Heart right ventricle (tissue), 16 donors: ENCODE measurements at regions not wholly inside any gene's neighbourhood (a gene's known extent, or its start where the extent isn't known, plus 50 kb on each side); places are given as distances from the start of the nearest gene placed in this dataset.
A peak's percentile ranks its signal among the peaks of the same experiment; 100 is the strongest.

ENCODE experiments used
- ATAC-seq, 8 donors: fragments of 200-7000 bp; cut with Tn5 transposase; one replicate each; pipeline ENCODE4 v1.9.1; 2020; ENCODE audit warnings: mild to moderate bottlenecking in 8 of 8, moderate library complexity in 8 of 8, moderate number of reproducible peaks in 1 of 8
- DNase-seq, 2 donors: peaks; one replicate each; pipeline ENCODE4 v3.0.0-alpha.2; 2020
- H3K27ac ChIP-seq, 10 donors: fragments of 200-600 bp; sonication (generic) in 2 of 10; one replicate each; pipeline versions ENCODE4 v1.5.0 to v1.8.0; 2020 to 2022; ENCODE audit warnings: mild to moderate bottlenecking in 3 of 10
- H3K27me3 ChIP-seq, 7 donors: fragments of 200-600 bp; one replicate each; pipeline ENCODE4 v1.8.0; 2021 to 2022; ENCODE audit warnings: mild to moderate bottlenecking in 2 of 7
- H3K36me3 ChIP-seq, 9 donors: fragments of 200-600 bp; sonication (generic) in 1 of 9; one replicate each; pipeline versions ENCODE4 v1.5.0 to v1.8.0; 2020 to 2022; ENCODE audit warnings: mild to moderate bottlenecking in 2 of 9
- H3K4me1 ChIP-seq, 9 donors: fragments of 200-600 bp; sonication (generic) in 1 of 9; one replicate each; pipeline versions ENCODE4 v1.5.0 to v1.8.0; 2020 to 2022; ENCODE audit warnings: mild to moderate bottlenecking in 4 of 9
- H3K4me3 ChIP-seq, 10 donors: fragments of 200-600 bp; sonication (generic) in 2 of 10; one replicate each; pipeline versions ENCODE4 v1.5.0 to v1.8.0; 2020 to 2022; ENCODE audit warnings: mild to moderate bottlenecking in 7 of 10, moderate library complexity in 2 of 10
- H3K9me3 ChIP-seq, 11 donors: fragments of 200-600 bp in 10 of 11; sonication (generic) in 2 of 11; one replicate each; pipeline versions ENCODE4 v1.5.0 to v1.8.0; 2013 to 2022; ENCODE audit warnings: mild to moderate bottlenecking in 2 of 11, control low read depth in 1 of 11, moderate library complexity in 1 of 11
- WGBS, 2 donors: extraction: QIAGEN DNeasy Blood & Tissue Kit; methylation state at CpG; one replicate each; pipeline ENCODE4 v1.1.7; 2013; ENCODE audit warnings: inconsistent platforms in 1 of 2; 5-methylcytosine and 5-hydroxymethylcytosine counted together
- intact Hi-C, 10 donors: fragments of 100-400 bp; cut with DNase I; formaldehyde crosslinking; loops; one replicate each; pipeline versions ENCODE4 v1.11.1 to v1.14.2; 2022
- TF ChIP-seq, protein P1 (sequence below), 9 donors: fragments of 200-600 bp; sonication (generic) in 2 of 9; IDR thresholded peaks; one replicate each; pipeline versions ENCODE4 v1.5.0 to v1.8.0; 2021 to 2022; ENCODE audit warnings: antibody characterized with exemption in 9 of 9, mild to moderate bottlenecking in 5 of 9, moderate library complexity in 1 of 9
- donor health status: Arrhythmogenic right ventricular cardiomyopathy.
- donor health status: ischemic (EF 13 %, LVEDD 7.1; RV severe dilation, severe dysfunction).
- donor health status: healthy with polysubstance abuse.
- donor health status: DM: no; HTN: yes; CAD: no.
- donor health status: DM: no; HTN: no; CAD: no.
- donor health status: ischemic (EF 25% LVEDD 6.9; RV normal size, moderate dysfunction).
- donor health status: ischemic (EF 25% LVEDD 5.7; RV mildly dilated, moderate dysfunction).
- donor health status: healthy.
- donor health status: DM: yes; HTN: yes; CAD: no.
- donor health status: Ischemic cardiomyopathy.
- donor health status: ischemic (EF 35%, LVEDD 5.7; RV mildly dilated, moderate dysfunction).
- donor health status: nonischemic (EF 11% LVEDD 7.7; RV severe dilation, severe dysfunction).
- donor health status: DM: yes; HTN: yes; CAD: no.
- donor health status: PGD.
- donor health status: ischemic (EF 29% LVEDD 5.4; RV normal size, mild dysfunction).
- donor health status: nonischemic (EF 23%, LVEDD 6.1; RV moderate dilation, normal function).

DNA sequence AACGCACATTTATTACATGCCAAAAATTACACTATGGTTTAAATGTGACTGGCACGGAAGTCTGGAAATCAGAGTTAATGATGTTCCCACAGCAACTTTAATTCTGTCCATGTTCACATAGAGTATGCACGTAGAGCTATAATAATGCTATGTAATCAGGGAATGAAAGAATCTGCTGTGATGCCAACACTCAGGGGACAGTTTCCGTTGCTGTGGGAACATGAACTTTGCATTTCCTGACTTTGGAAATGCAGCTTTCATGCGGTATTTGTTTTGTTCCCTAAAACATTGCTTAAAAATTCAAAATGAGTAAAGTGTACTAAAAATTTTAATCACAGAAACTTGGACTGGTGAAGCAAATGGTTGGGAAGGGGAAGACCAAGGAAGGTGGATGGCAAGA lies 65.7 kb downstream of the MAGEA1 start:
- Histone ChIP-seq H3K27ac (no peak overlapping the region), H3K36me3 (no peaks in the 10 kb centered on the region), H3K4me1 (no peaks in the 10 kb centered on the region), H3K4me3 (peak overlapping the region in 2 of 10 donors; percentile 10 to 14), H3K9me3 (no peaks in the 10 kb centered on the region), H3K27me3 (peaks cover 0 to 86% (median 0%) of the 10 kb centered on the region in 7 donors)
- DNase-seq (no peak), ATAC-seq (no peak)
- TF ChIP-seq, protein P1, sequence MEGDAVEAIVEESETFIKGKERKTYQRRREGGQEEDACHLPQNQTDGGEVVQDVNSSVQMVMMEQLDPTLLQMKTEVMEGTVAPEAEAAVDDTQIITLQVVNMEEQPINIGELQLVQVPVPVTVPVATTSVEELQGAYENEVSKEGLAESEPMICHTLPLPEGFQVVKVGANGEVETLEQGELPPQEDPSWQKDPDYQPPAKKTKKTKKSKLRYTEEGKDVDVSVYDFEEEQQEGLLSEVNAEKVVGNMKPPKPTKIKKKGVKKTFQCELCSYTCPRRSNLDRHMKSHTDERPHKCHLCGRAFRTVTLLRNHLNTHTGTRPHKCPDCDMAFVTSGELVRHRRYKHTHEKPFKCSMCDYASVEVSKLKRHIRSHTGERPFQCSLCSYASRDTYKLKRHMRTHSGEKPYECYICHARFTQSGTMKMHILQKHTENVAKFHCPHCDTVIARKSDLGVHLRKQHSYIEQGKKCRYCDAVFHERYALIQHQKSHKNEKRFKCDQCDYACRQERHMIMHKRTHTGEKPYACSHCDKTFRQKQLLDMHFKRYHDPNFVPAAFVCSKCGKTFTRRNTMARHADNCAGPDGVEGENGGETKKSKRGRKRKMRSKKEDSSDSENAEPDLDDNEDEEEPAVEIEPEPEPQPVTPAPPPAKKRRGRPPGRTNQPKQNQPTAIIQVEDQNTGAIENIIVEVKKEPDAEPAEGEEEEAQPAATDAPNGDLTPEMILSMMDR (IDR thresholded peaks at IDR 0.05) = no peak
- WGBS, 2 donors = 42 to 45% methylated on average over 5 of the region's 5 CpGs
- intact Hi-C loops = no loop called here

DNA sequence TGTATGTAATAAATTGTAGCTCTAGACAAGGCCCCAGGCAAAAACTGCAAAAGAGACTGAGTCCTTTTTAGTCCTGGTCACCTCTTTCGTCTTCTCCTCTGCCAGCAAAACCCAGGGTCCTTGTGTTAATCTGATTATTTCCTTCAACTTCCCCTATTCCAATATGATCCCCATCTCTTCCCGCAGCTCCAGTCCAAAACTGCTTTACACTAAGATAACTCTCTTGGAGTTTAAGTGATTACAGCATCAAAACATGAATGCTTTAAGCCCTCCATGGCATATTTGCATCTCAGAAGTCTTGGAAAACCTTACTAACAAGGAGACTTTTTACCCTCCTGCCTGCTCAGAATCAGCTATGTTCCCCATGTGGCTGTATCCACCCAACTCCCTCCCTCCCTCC lies 59.3 kb downstream of the MAGEA1 start:
- DNase-seq = no peak
- TF ChIP-seq, protein P1 (IDR thresholded peaks at IDR 0.05) = no peak
- Histone ChIP-seq H3K27ac (no peak overlapping the region), H3K4me3 (no peak overlapping the region), H3K36me3 (no peaks in the 10 kb centered on the region), H3K4me1 (no peaks in the 10 kb centered on the region), H3K9me3 (no peaks in the 10 kb centered on the region), H3K27me3 (peaks cover 0 to 84% (median 0%) of the 10 kb centered on the region in 7 donors)
- intact Hi-C loops = no loop called here
- ATAC-seq = no peak
- WGBS, 2 donors = 82 to 89% methylated on average over 2 of the region's 2 CpGs
